ENCODE measurements at regions not wholly inside any gene's neighbourhood (a gene's known extent, or its start where the extent isn't known, plus 50 kb on each side); places are given as distances from the start of the nearest gene placed in this dataset.
"Not testable (repeated sequence)": the region's sequence is repeated elsewhere in the genome, so short reads cannot be mapped to it uniquely, and the experiment has no call there.

DNA sequence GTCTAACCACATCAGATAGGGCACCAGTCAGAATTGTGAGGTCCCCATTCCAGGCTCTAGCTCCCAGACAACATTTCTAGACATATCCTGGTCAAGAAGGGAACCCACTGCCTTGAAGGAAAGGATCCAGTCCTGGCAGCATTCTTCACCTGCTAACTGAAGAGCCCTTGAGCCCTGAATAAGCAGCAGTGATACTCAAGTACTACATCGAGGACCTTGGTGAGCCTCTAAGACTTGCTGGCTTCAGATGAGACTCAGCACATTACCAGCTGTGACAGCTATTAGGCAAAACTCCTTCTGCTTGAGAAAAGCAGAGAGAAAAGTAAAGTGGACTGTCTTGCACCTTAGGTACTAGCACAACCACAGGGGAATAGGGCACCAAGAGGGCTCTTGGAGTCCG is 205.8 kb upstream of the F9 start:
- DNase-seq = no peak
- CTCF ChIA-PET = no interaction called here
- no peaks in the 10 kb centered on the region for H3K27me3 Mint-ChIP-seq

DNA sequence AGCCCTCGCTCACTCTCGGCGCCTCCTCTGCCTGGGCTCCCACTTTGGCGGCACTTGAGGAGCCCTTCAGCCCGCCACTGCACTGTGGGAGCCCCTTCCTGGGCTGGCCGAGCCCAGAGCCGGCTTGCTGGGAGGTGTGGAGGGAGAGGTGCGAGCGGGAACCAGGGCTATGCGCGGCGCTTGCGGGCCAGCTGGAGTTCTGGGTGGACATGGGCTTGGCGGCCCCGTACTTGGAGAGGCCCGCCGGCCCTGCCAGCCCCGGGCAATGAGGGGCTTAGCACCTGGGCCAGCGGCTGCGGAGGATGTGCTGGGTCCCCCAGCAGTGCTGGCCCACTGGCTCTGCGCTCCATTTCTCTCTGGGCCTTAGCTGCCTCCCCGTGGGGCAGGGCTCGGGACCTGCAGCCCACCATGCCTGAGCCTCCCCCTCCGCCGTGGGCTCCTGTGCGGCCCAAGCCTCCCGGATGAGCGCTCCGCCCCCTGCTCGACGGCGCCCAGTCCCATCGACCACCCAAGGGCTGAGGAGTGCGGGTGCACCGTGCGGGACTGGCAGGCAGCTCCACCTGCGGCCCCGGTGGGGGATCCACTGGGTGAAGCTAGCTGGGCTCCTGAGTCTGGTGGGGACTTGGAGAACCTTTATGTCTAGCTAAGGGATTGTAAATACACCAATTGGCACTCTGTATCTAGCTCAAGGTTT is 209.7 kb upstream of the F9 start:
- H3K4me1 Mint-ChIP-seq, H3K4me3 Mint-ChIP-seq, CTCF ChIA-PET, H3K27me3 Mint-ChIP-seq, H3K9me3 Mint-ChIP-seq, H3K36me3 Mint-ChIP-seq, DNase-seq, H3K27ac Mint-ChIP-seq: not testable (repeated sequence)

More for the DNA sequence above, 205.8 kb upstream of the F9 start:
- Mint-ChIP-seq H3K4me3 (no peak overlapping the region), H3K27ac (no peak overlapping the region), H3K36me3 (no peaks in the 10 kb centered on the region), H3K9me3 (no peaks in the 10 kb centered on the region), H3K4me1 (no peaks in the 10 kb centered on the region)

DNA sequence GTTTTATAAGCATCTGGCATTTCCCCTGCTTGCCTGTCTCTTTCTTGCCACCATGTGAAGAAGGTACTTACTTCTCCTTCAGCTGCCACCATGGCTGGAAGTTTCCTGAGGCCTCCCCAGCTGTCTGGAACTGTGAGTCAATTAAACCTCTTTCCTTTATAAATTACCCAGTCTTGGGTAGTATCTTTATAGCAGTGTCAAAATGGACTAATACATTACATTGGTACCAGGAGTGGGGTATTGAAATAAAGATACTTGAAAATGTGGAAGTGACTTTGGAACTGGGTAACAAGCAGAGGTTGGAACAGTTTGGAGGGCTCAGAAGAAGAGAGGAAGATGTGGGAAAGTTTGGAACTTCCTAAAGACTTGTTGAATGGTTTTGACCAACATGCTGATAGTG is 223.9 kb upstream of the F9 start:
- peaks cover 11% of the 10 kb centered on the region for H3K9me3 Mint-ChIP-seq
- CTCF ChIA-PET, H3K27me3 Mint-ChIP-seq, H3K4me1 Mint-ChIP-seq, H3K27ac Mint-ChIP-seq, DNase-seq, H3K36me3 Mint-ChIP-seq, H3K4me3 Mint-ChIP-seq: not testable (repeated sequence)

DNA sequence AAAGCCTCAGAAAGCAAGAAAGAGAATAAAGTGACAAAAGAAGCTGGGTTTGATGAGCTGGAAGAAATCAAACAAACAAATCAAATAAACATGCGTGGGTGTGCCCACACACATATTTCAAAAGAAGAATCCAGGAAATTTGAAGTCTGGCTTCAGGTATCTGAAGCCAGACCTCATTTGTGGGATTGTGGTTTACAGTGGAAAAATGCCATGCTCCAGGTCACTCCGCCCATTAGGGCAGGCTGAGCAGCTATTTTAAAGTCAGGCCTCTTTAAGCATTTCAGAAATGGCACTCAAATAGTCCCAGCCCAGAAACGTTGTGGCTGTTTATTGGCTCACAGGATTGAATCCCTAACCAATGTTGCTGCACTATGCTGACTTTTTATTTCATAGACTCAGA is 226.1 kb upstream of the F9 start:
- no peak for DNase-seq
- Mint-ChIP-seq H3K4me3 (no peak overlapping the region), H3K27ac (no peak overlapping the region), H3K4me1 (no peaks in the 10 kb centered on the region), H3K27me3 (no peaks in the 10 kb centered on the region), H3K36me3 (no peaks in the 10 kb centered on the region), H3K9me3 (peaks cover 11% of the 10 kb centered on the region)
- CTCF ChIA-PET = no interaction called here

DNA sequence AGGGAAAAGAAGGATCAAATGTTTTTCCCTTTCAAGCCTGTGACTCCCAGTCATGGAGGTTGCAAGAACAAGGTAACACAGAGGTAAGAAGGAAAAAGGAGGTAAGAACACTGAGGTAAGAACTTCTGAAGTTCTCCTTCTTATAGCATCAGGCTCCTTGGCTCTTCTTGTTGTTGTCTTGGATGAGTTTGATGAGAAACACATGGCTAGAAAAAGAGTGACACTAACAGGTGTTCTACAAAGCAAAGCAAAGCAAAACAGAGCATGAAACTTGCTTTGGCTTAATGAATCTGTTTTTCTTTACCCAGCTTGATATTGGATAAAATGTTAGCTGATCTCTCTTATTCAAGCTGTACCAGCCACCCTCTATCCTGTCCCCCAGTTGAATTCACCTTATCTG is 231.2 kb upstream of the F9 start:
- DNase-seq = no peak
- no peaks in the 10 kb centered on the region for H3K27me3 Mint-ChIP-seq
- H3K4me1 Mint-ChIP-seq = no peaks in the 10 kb centered on the region
- H3K4me3 Mint-ChIP-seq = no peak overlapping the region
- H3K36me3 Mint-ChIP-seq = no peaks in the 10 kb centered on the region
- H3K27ac Mint-ChIP-seq = no peak overlapping the region
- no peaks in the 10 kb centered on the region for H3K9me3 Mint-ChIP-seq
- CTCF ChIA-PET = no interaction called here

DNA sequence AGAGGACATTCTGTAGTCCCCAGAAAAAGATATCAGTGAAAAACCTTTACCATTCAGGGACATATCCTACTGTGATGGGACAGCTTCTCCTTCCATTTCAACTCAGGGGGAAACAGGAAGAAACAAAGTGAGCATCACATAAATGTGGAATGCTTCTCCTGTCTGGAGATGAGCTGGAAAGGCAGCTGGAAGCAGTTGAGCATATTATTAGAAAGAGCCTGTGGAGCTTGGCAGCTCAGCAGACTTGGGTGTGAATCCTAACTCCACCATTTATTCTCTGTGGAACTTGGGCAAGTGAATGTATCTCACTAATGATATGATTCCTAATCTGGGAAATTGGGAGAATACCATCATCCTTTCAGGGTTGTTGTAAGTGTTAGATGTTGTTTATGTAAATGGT is 232.1 kb upstream of the F9 start:
- CTCF ChIA-PET = no interaction called here
- no peak overlapping the region for H3K27ac Mint-ChIP-seq
- H3K27me3 Mint-ChIP-seq = no peaks in the 10 kb centered on the region
- no peaks in the 10 kb centered on the region for H3K36me3 Mint-ChIP-seq
- H3K4me3 Mint-ChIP-seq = no peak overlapping the region
- H3K4me1 Mint-ChIP-seq = no peaks in the 10 kb centered on the region
- H3K9me3 Mint-ChIP-seq = no peaks in the 10 kb centered on the region
- no peak for DNase-seq

DNA sequence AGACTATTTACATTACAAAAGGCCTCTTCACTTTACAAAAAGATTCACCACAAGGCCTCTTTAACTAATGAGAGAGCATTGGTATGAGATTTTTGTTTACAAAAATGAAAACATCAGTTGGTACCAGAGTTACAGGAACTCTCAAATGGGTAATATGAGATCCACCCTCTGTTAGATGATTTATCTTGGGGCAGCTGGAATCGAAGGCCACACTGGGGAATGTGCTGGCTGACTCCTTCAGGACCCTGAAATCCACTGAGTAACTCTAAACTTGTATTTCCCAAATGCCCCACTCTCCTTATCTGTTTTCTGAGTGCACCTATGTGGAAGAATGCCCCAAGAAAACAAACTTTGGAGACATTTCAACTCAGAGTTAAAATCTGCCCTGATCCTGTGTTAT is 232.9 kb upstream of the F9 start:
- no peak for DNase-seq
- no peak overlapping the region for H3K4me3 Mint-ChIP-seq
- H3K9me3 Mint-ChIP-seq = no peaks in the 10 kb centered on the region
- H3K27me3 Mint-ChIP-seq = no peaks in the 10 kb centered on the region
- CTCF ChIA-PET = no interaction called here
- H3K4me1 Mint-ChIP-seq = no peaks in the 10 kb centered on the region
- no peak overlapping the region for H3K27ac Mint-ChIP-seq
- H3K36me3 Mint-ChIP-seq = no peaks in the 10 kb centered on the region

DNA sequence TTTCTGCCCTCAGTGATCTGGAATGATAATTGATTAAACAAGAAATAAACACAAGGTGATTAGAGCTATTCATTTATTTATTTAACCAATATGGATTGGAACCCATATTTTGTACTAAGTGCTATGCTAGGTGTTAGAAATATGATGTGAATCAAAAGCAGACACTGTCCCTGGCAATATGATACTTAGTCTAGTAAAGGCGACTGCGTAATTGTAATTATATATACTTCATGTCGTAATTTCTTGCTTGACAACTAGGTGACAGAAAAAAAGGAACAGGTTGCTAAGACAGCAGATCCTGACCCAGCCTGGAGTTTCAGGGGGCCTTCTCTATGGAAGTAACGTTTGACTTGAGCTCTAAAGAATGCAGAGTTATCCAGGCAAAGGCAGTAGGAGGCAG is 236.5 kb upstream of the F9 start:
- H3K9me3 Mint-ChIP-seq = no peaks in the 10 kb centered on the region
- no peaks in the 10 kb centered on the region for H3K27me3 Mint-ChIP-seq
- no peaks in the 10 kb centered on the region for H3K36me3 Mint-ChIP-seq
- H3K4me3 Mint-ChIP-seq = no peak overlapping the region
- H3K27ac Mint-ChIP-seq = no peak overlapping the region
- H3K4me1 Mint-ChIP-seq = no peaks in the 10 kb centered on the region
- DNase-seq = no peak
- CTCF ChIA-PET = no interaction called here

DNA sequence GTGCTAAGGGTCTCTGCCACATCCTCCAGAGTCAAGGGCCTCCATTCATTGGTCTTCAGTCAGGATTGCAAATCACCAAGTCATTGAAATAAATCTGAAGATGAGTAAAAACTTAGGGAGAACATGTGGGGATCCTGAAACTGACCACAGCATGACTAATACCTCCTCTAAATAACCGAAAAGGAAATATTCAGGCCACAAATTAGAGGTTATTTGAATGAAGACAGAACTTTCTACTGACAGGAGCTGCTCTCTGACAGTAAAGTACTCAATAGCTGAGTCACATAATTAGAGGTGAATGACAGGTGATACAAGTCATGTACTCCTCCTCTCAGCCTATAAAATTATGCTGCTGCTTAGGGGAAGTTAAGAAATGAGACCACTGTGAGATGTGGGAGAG is 240.2 kb upstream of the F9 start:
- no peaks in the 10 kb centered on the region for H3K9me3 Mint-ChIP-seq
- CTCF ChIA-PET = no interaction called here
- H3K36me3 Mint-ChIP-seq = no peaks in the 10 kb centered on the region
- DNase-seq = no peak
- H3K4me3 Mint-ChIP-seq = no peak overlapping the region
- no peaks in the 10 kb centered on the region for H3K4me1 Mint-ChIP-seq
- no peak overlapping the region for H3K27ac Mint-ChIP-seq
- no peaks in the 10 kb centered on the region for H3K27me3 Mint-ChIP-seq

DNA sequence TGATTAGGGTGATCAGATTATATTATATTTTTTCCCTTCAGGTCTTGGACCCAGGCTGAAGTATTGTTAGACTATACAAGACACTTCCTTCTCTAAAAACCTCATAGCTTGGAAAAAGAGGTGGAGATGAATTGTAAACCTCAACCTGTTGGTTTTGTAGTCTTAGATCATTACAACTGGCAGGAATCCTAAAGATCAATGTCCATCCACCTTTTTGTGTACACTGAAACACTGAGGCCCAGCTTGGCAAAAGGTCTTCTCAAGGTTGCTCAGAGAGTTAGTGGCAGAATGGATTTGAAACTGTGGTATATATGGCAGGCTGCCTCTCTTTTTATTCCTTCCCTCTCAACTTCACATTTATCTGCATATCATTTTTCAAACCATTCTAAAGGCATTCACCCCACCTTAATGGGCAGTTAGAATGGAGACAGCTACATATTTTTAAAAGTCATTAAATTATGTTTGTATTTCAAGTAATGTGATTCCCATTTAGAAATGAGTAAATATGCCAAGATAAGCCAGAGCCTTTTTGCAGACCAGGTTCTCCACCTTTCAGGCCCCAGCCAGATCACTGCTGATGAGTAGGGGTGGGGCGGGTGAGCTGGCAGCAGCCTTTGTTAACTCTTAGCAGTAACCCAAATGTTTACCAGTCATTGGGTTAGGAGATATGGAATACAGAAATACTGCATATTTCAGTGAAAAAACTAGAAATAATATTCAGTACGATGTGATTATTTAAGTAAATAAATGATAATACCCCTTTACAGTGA is 243.2 kb upstream of the F9 start:
- peaks cover 2% of the 10 kb centered on the region for H3K9me3 Mint-ChIP-seq
- no peak overlapping the region for H3K27ac Mint-ChIP-seq
- CTCF ChIA-PET = no interaction called here
- no peak overlapping the region for H3K4me3 Mint-ChIP-seq
- H3K27me3 Mint-ChIP-seq = no peaks in the 10 kb centered on the region
- DNase-seq = no peak
- no peaks in the 10 kb centered on the region for H3K4me1 Mint-ChIP-seq
- H3K36me3 Mint-ChIP-seq = no peaks in the 10 kb centered on the region

DNA sequence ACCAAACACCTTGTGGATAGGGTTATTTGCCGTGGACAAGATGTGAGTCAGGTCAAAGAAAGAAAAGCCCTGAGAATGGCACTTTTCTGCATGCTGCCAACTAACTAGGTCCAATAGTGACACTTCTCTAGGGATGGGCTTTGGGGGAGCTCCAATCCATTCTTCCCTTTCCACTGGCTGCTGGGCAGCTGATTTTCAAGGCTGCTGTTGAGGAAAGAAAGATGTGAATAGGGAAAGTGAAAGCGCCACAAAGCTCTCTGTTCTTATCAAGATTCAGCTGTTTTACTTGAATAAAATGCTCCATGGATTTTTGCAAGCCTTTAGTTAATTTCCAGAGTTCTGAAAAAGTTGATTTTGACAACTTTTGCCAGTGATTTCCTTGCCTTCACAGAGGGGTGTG is 244.2 kb upstream of the F9 start:
- Mint-ChIP-seq H3K9me3 (peaks cover 2% of the 10 kb centered on the region), H3K4me3 (no peak overlapping the region), H3K27me3 (no peaks in the 10 kb centered on the region), H3K4me1 (no peaks in the 10 kb centered on the region), H3K36me3 (no peaks in the 10 kb centered on the region), H3K27ac (no peak overlapping the region)
- no peak for DNase-seq
- CTCF ChIA-PET = interaction anchor here (0.6 kb wide), 1 partner anchor 29 kb away, joined by 3 read pairs; no protein-coding TSS in a partner anchor

DNA sequence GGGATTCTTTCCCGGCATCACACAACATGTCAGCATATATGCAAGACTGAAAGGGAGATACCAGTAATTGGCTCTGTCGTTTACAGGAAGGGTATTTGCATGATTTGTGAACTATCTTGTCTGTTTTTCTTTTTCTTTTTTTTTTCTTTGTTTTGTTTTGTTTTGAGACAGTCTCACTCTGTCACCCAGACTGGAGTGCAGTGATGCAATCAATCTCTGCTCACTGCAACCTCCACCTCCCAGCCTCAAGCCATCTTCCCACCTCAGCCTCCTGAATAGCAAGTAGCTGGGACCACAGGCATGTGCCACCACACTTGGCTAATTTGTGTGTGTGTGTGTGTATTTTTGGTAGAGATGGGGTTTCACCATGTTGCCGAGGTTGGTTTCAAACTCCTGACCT is 262.7 kb upstream of the F9 start:
- no peaks in the 10 kb centered on the region for H3K9me3 Mint-ChIP-seq
- CTCF ChIA-PET = no interaction called here
- no peak overlapping the region for H3K27ac Mint-ChIP-seq
- H3K4me3 Mint-ChIP-seq = no peak overlapping the region
- no peaks in the 10 kb centered on the region for H3K36me3 Mint-ChIP-seq
- H3K4me1 Mint-ChIP-seq = no peaks in the 10 kb centered on the region
- no peak for DNase-seq
- H3K27me3 Mint-ChIP-seq = no peaks in the 10 kb centered on the region

DNA sequence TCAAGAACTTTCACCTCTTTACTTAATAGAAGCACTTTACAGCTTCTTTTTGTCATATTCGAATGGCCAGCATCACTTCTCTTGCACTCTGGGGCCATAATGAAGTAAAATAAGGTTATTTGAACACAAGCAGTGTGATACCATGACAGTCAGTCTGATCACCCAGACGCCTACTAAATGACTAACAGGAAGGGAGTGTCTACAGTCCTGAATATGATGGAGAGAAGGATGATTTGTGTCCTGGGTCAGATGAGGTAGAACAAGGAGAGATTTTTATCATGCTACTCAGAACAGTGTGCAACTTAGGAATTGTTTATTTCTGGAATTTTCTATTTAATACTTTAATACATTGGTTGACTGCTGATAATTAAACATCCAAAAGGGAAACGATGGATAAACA is 284.2 kb upstream of the F9 start:
- CTCF ChIA-PET = no interaction called here
- Mint-ChIP-seq H3K9me3 (no peaks in the 10 kb centered on the region), H3K36me3 (no peaks in the 10 kb centered on the region), H3K27me3 (no peaks in the 10 kb centered on the region), H3K4me3 (no peak overlapping the region), H3K4me1 (no peaks in the 10 kb centered on the region), H3K27ac (no peak overlapping the region)
- DNase-seq = no peak

DNA sequence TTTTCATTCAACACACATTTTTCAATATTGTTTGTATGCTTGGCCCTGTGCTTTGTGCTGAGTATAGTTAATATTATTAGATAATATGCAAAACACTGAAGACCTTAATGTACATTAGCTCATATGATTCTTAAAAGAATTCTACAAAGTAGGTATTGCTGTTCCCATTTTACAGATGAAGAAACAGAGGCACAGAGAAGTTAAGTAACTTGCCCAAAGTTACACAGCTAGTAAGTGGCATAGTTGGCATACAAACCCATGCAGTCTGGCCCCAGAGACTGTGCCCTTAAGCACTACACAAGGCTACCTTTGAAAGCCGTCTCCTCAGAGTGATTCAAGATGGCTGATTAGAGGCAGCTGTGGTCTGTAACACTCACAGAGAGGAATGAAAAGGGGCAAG is 293.4 kb upstream of the F9 start:
- CTCF ChIA-PET = no interaction called here
- Mint-ChIP-seq H3K9me3 (no peaks in the 10 kb centered on the region), H3K27me3 (no peaks in the 10 kb centered on the region), H3K4me3 (no peak overlapping the region), H3K27ac (no peak overlapping the region), H3K4me1 (no peaks in the 10 kb centered on the region), H3K36me3 (no peaks in the 10 kb centered on the region)
- DNase-seq = no peak

DNA sequence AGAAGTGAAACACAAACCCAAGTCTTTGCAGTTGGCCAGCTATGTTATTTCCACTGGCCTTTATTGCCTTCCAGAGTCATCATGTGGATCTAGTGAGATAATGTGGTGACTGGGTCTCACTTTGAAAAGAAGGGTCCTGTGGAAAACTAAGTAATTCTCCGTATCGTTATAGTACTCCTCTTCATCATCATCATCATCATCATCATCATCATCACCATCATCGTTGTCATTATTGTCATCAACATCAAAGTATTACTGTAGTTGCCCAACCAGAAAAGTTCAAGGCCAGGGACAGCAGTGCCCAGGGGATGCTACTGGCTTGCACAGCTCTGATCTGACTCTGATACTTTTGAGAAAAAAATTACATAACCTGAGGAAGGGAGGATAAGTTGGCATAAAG is 295.6 kb upstream of the F9 start:
- no peaks in the 10 kb centered on the region for H3K36me3 Mint-ChIP-seq
- DNase-seq = no peak
- H3K27me3 Mint-ChIP-seq = no peaks in the 10 kb centered on the region
- CTCF ChIA-PET = no interaction called here
- H3K9me3 Mint-ChIP-seq = no peaks in the 10 kb centered on the region
- H3K27ac Mint-ChIP-seq = no peak overlapping the region
- H3K4me1 Mint-ChIP-seq = no peaks in the 10 kb centered on the region
- H3K4me3 Mint-ChIP-seq = no peak overlapping the region
